Activated T-cell treated with anti-CD3 and anti-CD28 coated beads, Interleukin-2, amount 50 U/mL, for 72 hours (primary cell): ENCODE measurements at regions not wholly inside any gene's neighbourhood (a gene's known extent, or its start where the extent isn't known, plus 50 kb on each side); places are given as distances from the start of the nearest gene placed in this dataset.

ENCODE experiments used
- ATAC-seq, 2 donors: fragments of 150-1000 bp; cut with Tn5 transposase; replicated peaks in 1 of 2; 2 replicates each; pipeline ENCODE4 v1.10.0; 2021; ENCODE audit warnings: moderate library complexity in 2 of 2, mild to moderate bottlenecking in 1 of 2
- DNase-seq, 2 donors: peaks; one replicate each; pipeline ENCODE4 v3.0.0; 2021 to 2022; ENCODE audit warnings: mixed read lengths in 1 of 2
- H3K27ac Mint-ChIP-seq: one replicate; pipeline ENCODE4 v1.8.0; 2022; ENCODE audit warnings: mild to moderate bottlenecking, moderate library complexity, mixed read lengths
- H3K27me3 Mint-ChIP-seq: one replicate; pipeline ENCODE4 v1.8.0; 2022; ENCODE audit warnings: low read depth, mixed read lengths
- H3K36me3 Mint-ChIP-seq, 2 donors: one replicate each; pipeline ENCODE4 v1.8.0; 2022; ENCODE audit warnings: mixed read lengths in 2 of 2, mild to moderate bottlenecking in 1 of 2; ENCODE audit not compliant: insufficient read depth in 2 of 2
- H3K4me1 Mint-ChIP-seq: one replicate; pipeline ENCODE4 v1.8.0; 2022; ENCODE audit warnings: low read depth, mixed read lengths
- H3K4me3 Mint-ChIP-seq, 2 donors: one replicate each; pipeline ENCODE4 v1.8.0; 2022; ENCODE audit warnings: mild to moderate bottlenecking in 2 of 2, mixed read lengths in 2 of 2, moderate library complexity in 2 of 2
- H3K9me3 Mint-ChIP-seq, 2 donors: one replicate each; pipeline ENCODE4 v1.8.0; 2022; ENCODE audit warnings: mixed read lengths in 2 of 2

DNA sequence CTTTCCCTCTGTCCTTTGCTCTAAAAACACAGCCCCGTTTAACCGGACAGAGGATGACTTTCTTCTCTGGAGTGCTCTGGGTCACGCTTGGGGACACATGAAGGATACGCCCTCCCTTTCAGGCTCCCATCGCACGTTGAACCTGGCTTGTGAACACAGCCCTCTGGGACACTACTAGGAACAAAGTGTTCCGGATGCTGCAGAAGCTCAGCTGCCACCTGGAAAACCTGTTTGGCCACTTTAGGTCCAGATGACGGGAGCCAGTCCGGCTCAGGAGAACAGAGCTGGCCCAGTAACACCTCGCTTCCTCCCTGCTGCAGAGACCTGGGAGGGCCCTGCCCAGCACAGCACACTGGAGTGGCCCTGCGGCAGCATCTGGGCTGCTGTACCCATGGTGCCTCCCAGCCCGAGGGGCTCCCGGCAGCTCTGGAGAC lies 60.1 kb downstream of the GADD45G start:
- no peaks in the 10 kb centered on the region for H3K36me3 Mint-ChIP-seq
- no peak overlapping the region for H3K27ac Mint-ChIP-seq
- H3K4me1 Mint-ChIP-seq, result peaks cover 15% of the 10 kb centered on the region
- H3K4me3 Mint-ChIP-seq, result no peak overlapping the region
- DNase-seq (no peak), ATAC-seq (no peak)
- H3K27me3 Mint-ChIP-seq, result peaks cover 15% of the 10 kb centered on the region
- no peaks in the 10 kb centered on the region for H3K9me3 Mint-ChIP-seq

GRCh38 chr9:89666364-89666763 lies 61.6 kb downstream of the GADD45G start:
- H3K36me3 Mint-ChIP-seq, result peaks cover 0 to 2% of the 10 kb centered on the region in 2 donors
- ATAC-seq, result no peak
- no peak overlapping the region for H3K4me3 Mint-ChIP-seq
- peaks cover 15% of the 10 kb centered on the region for H3K4me1 Mint-ChIP-seq
- H3K27me3 Mint-ChIP-seq, result peaks cover 15% of the 10 kb centered on the region
- H3K9me3 Mint-ChIP-seq, result peaks cover 2% of the 10 kb centered on the region in 2 donors
- H3K27ac Mint-ChIP-seq, result no peak overlapping the region
- no peak for DNase-seq

DNA sequence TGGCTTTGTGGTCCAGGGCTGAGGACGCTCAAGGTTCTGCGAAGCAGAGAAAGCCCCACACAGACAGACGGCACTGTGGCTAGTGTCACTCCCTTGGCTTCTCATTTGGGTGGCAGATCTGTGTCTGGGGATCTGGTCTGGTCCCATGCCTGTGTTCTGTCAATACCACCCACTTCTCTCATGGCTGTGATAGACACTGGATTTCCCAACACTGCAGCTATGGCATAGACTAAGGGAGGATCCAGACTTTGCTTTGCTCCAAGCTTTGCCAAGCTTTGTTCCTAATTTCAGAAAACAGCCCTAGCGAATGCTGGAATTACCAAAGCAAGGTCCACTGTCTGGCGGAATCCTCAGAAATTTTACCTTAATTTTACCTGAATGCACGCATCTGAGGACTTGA lies 62.1 kb downstream of the GADD45G start:
- ATAC-seq (no peak), DNase-seq (no peak)
- no peak overlapping the region for H3K4me3 Mint-ChIP-seq
- H3K27me3 Mint-ChIP-seq, result peaks cover 11% of the 10 kb centered on the region
- H3K27ac Mint-ChIP-seq, result no peak overlapping the region
- peaks cover 4 to 5% of the 10 kb centered on the region in 2 donors for H3K9me3 Mint-ChIP-seq
- H3K4me1 Mint-ChIP-seq, result peaks cover 15% of the 10 kb centered on the region
- H3K36me3 Mint-ChIP-seq, result peaks cover 0 to 5% of the 10 kb centered on the region in 2 donors

DNA sequence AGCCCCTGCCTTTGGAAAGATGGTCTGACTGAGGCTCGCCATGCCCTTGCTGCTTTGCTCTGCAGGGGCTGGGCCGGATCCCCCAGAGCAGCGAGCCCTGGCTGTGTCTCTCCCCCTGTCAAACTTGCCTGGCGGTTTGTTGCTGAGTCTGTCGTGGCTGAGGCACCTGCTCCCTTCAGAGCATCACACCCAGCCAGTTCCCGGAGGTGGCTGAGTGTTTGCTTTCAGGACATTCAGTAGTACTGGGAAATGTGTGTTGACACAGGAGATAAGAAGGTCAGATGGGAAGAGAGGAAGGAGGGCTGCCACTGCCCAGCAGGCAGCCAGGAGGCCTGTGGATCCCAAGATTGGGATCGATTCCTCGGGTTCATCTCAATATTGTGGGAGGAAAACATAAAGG lies 62.9 kb downstream of the GADD45G start:
- Mint-ChIP-seq H3K4me1 (peaks cover 15% of the 10 kb centered on the region), H3K27me3 (peaks cover 8% of the 10 kb centered on the region), H3K27ac (no peak overlapping the region), H3K4me3 (no peak overlapping the region), H3K36me3 (peaks cover 0 to 5% of the 10 kb centered on the region in 2 donors), H3K9me3 (peaks cover 4 to 5% of the 10 kb centered on the region in 2 donors)
- DNase-seq, result no peak
- no peak for ATAC-seq

DNA sequence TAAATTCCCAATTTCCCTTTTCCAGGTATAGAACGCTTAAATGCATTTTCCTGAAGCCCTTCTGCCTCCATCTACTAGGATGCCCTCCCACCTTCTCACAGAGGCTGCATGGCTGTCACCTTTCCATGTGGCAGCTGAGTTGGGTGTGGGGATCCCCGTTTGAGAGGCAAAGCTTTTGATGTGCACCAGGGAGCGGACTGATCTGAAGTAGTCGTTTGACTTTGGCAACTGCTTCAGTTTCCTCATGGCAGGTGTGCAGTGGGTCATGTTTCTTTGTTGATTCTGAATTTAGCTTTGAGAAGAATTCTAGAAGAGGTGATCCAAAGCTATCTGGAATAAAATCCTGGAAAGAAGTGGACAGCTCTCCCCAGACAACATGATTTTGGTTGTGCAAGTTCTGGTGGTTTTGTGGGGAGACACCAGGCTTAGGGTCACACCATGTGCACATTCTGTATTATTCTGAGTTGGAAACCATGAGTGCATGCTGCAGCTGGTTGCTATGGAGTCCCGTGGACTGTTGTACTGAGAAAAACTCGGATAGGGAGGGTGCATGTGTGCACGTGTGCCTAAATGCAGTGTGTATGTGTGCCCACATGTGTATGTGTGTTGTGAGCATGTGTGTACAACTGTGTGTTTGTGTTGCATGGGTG lies 63.5 kb downstream of the GADD45G start:
- Mint-ChIP-seq H3K4me3 (no peak overlapping the region), H3K27ac (no peak overlapping the region), H3K36me3 (peaks cover 0 to 5% of the 10 kb centered on the region in 2 donors), H3K4me1 (peaks cover 15% of the 10 kb centered on the region), H3K9me3 (peaks cover 4 to 5% of the 10 kb centered on the region in 2 donors), H3K27me3 (peaks cover 8% of the 10 kb centered on the region)
- no peak for ATAC-seq
- peak in 1 of 2 donors; percentile 13 for DNase-seq

DNA sequence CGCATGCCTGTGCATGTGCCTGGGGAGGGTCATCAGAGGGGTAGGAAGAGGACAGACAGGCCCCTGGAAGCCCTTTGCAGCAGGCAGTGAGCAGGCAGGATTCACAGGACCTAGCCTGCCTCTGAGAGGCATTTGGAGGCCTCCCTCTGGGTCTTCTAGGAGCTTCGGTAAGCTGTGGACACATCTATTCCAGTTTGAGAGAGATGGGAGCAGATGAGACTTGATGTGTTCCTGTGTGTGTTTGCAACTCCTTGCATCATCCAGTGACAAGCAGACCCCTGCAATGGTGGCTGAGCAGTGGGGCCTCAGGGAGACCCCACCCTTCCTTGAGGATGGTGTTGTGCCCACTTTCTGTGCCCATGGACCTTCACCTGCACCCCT lies 64.0 kb downstream of the GADD45G start:
- no peak for DNase-seq
- Mint-ChIP-seq H3K4me1 (peaks cover 15% of the 10 kb centered on the region), H3K27ac (no peak overlapping the region), H3K9me3 (peaks cover 4 to 5% of the 10 kb centered on the region in 2 donors), H3K4me3 (no peak overlapping the region), H3K27me3 (peaks cover 8% of the 10 kb centered on the region), H3K36me3 (peaks cover 0 to 5% of the 10 kb centered on the region in 2 donors)
- ATAC-seq, result no peak

- Mint-ChIP-seq H3K4me1 (peaks cover 15% of the 10 kb centered on the region), H3K36me3 (peaks cover 0 to 5% of the 10 kb centered on the region in 2 donors), H3K27ac (no peak overlapping the region), H3K4me3 (no peak overlapping the region), H3K9me3 (peaks cover 4 to 5% of the 10 kb centered on the region in 2 donors), H3K27me3 (peaks cover 8% of the 10 kb centered on the region)
- no peak for DNase-seq
- ATAC-seq, result no peak
These were observed 64.6 kb downstream of the GADD45G start for GRCh38 chr9:89669361-89669842.

DNA sequence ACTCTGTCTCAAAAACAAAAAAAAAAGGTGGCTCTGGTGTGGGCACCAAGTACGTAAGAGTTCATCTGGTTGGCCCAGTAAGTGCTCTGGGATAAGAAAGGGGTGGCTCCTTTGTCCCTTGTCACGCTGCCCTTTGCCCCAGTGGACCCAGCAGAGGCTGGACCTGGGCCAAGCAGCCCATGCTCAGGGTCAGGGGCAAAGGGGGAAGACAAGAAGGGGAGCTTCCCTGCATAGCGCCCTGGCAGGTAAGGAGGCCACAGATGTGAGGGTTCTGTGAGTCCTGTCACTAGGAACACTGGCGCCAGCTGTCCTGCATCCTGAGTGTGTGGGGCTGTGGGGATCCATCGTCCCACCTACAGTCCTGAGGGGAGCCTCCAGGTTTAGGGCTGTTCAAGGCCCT lies 65.3 kb downstream of the GADD45G start:
- Mint-ChIP-seq H3K27ac (no peak overlapping the region), H3K36me3 (peaks cover 0 to 5% of the 10 kb centered on the region in 2 donors), H3K27me3 (peaks cover 8% of the 10 kb centered on the region), H3K9me3 (peaks cover 4 to 5% of the 10 kb centered on the region in 2 donors), H3K4me1 (peaks cover 15% of the 10 kb centered on the region), H3K4me3 (no peak overlapping the region)
- no peak for DNase-seq
- ATAC-seq, result no peak

DNA sequence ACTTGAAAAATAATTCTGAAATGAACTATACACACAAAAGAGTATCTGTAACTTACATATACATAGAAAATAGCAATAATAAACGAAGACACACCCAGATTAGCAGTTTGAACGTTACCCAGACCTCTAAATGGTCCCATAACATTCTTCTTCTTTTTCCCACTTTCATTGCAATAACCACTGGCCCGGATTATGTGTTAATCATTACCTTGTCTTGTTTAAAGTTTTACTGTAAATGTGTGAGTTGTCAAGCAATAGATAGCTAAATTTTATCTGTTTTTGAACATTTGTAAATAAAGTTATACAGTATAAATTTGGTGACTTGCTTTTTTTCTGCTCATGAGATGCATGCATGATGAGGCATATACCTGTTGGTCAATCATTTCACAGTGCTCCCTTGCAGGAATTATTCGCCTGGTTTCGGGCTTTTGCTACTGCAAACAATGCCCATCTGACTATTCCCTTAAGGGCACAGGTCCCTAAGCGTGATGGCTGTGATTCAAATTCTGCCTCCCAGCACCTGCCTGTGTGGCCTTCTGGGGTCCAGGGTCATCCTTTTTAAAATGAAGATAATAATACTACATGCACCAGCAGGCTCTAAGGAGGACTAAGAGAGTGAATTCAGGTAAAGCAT lies 66.1 kb downstream of the GADD45G start:
- ATAC-seq (no peak), DNase-seq (no peak)
- H3K36me3 Mint-ChIP-seq, result peaks cover 0 to 5% of the 10 kb centered on the region in 2 donors
- H3K4me3 Mint-ChIP-seq, result no peak overlapping the region
- peak overlapping the region; percentile 69 for H3K27ac Mint-ChIP-seq
- peaks cover 15% of the 10 kb centered on the region for H3K4me1 Mint-ChIP-seq
- peaks cover 4% of the 10 kb centered on the region for H3K27me3 Mint-ChIP-seq
- H3K9me3 Mint-ChIP-seq, result peaks cover 4 to 5% of the 10 kb centered on the region in 2 donors

DNA sequence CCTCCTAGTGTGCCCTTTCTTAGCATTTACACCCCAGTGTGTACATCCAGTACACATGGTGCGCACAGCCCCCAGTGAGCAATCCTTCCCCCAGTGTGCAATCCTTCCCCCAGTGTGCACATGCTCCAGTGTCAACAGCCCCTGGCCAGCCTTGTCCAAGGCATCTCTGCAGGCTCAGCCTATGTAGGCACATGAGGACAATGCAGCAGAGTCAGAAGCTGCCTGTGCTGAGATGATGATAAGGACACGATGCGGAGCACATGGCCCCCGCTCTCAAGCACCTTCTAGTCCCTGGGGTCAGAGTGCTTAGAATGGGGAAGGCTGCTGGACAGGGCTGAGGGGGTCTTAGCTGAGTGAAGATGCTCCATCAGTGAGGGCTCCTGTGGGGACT lies 69.8 kb downstream of the GADD45G start:
- Mint-ChIP-seq H3K4me3 (no peak overlapping the region), H3K4me1 (no peaks in the 10 kb centered on the region)

DNA sequence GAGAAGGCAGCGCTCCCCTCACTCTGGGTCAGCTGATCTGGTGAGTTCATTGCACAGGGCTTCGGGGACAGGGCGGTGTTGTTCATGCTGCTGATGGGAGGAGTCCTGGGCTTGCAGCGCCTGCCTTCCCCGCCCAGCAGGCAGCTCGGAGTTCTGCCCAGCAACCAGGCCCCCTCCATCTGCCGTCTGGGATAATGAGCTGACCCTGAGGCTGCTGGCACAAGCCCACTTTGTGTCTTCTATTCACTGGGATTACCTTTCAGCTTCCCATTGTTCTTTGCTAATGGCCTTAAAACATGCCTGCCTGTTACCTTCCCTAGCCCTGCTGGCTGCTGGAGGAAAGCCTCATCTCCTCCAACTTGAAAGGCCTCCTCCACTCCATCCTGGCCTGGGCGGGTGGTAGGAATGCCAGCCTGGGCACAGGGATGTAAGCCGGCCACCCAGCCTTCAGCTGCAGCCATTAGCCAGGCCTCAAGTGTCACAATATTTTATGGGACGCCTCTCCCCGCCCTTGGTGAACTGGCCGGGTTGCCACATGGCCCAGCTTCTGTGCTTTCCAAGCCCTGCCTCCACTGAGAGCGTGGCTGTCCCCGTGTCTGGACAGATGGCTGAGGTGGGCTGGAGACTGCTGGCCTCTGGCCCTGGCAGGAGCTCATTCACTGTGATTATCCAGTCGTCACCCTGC lies 70.4 kb downstream of the GADD45G start:
- H3K4me1 Mint-ChIP-seq, result no peaks in the 10 kb centered on the region
- ATAC-seq, result no peak
- H3K27me3 Mint-ChIP-seq, result no peaks in the 10 kb centered on the region

More for the DNA sequence above, 69.8 kb downstream of the GADD45G start:
- Mint-ChIP-seq H3K27ac (no peak overlapping the region), H3K27me3 (no peaks in the 10 kb centered on the region), H3K9me3 (peaks cover 4 to 5% of the 10 kb centered on the region in 2 donors), H3K36me3 (peaks cover 0 to 5% of the 10 kb centered on the region in 2 donors)
- ATAC-seq (no peak), DNase-seq (no peak)

GRCh38 chr9:89676281-89676680 lies 71.5 kb downstream of the GADD45G start:
- Mint-ChIP-seq H3K4me3 (no peak overlapping the region), H3K36me3 (peaks cover 0 to 4% of the 10 kb centered on the region in 2 donors), H3K9me3 (peaks cover 3 to 4% of the 10 kb centered on the region in 2 donors), H3K27me3 (no peaks in the 10 kb centered on the region), H3K4me1 (no peaks in the 10 kb centered on the region), H3K27ac (no peak overlapping the region)
- ATAC-seq, result no peak
- DNase-seq, result no peak

More for the DNA sequence above, 70.4 kb downstream of the GADD45G start:
- Mint-ChIP-seq H3K9me3 (peaks cover 4 to 5% of the 10 kb centered on the region in 2 donors), H3K27ac (no peak overlapping the region), H3K4me3 (no peak overlapping the region), H3K36me3 (peaks cover 0 to 5% of the 10 kb centered on the region in 2 donors)
- DNase-seq, result no peak

GRCh38 chr9:89677702-89678395 lies 73.0 kb downstream of the GADD45G start:
- Mint-ChIP-seq H3K9me3 (no peaks in the 10 kb centered on the region), H3K4me3 (no peak overlapping the region), H3K4me1 (no peaks in the 10 kb centered on the region), H3K27ac (no peak overlapping the region), H3K36me3 (no peaks in the 10 kb centered on the region), H3K27me3 (no peaks in the 10 kb centered on the region)
- DNase-seq, result no peak
- no peak for ATAC-seq
